Left colon (tissue), 2 donors: ENCODE measurements at regions not wholly inside any gene's neighbourhood (a gene's known extent, or its start where the extent isn't known, plus 50 kb on each side); places are given as distances from the start of the nearest gene placed in this dataset.
A peak's percentile ranks its signal among the peaks of the same experiment; 100 is the strongest.
"Not testable (repeated sequence)": the region's sequence is repeated elsewhere in the genome, so short reads cannot be mapped to it uniquely, and the experiment has no call there.

Experiments
- ATAC-seq: fragments of 200-7000 bp; cut with Tn5 transposase; one replicate; pipeline ENCODE4 v1.9.1; 2020; ENCODE audit warnings: mild to moderate bottlenecking, moderate library complexity
- DNase-seq, 2 donors: peaks; one replicate each; pipeline ENCODE4 v3.0.0-alpha.2; 2020
- intact Hi-C, 2 donors: fragments of 100-400 bp; cut with DNase I in 1 of 2; cut with micrococcal nuclease in 1 of 2; formaldehyde crosslinking; loops; one replicate each; pipeline versions ENCODE4 v1.11.2 to v1.14.0; 2022; cut with DNase I, micrococcal nuclease
- donor health status: DM: no; HTN: no; CAD: no.
- donor health status: DM: yes; HTN: yes; CAD: no.

DNA sequence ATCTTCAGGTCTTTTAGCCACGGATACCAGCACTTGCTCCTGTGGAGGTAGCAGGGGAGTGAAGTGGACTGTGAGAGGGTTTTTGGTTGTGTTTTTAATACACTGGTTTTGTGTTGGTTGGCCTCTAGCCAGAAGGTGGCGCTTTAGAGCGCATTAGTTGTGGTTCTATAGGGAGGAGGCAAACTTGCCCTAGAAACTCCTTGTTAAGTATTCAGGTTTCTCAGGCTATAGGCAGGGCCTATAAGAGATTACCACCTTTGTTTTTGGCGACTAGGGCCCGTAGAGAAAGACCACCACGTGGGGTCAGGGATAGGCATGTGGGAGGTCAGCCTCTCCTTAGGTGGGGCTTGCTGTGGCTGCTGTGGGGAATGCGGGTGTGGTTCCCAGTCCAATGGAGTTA lies 221.6 kb upstream of the SPANXN4 start:
- intact Hi-C loops, result no loop called here
- ATAC-seq (no peak), DNase-seq (peak in 1 of 2 donors; percentile 9)

DNA sequence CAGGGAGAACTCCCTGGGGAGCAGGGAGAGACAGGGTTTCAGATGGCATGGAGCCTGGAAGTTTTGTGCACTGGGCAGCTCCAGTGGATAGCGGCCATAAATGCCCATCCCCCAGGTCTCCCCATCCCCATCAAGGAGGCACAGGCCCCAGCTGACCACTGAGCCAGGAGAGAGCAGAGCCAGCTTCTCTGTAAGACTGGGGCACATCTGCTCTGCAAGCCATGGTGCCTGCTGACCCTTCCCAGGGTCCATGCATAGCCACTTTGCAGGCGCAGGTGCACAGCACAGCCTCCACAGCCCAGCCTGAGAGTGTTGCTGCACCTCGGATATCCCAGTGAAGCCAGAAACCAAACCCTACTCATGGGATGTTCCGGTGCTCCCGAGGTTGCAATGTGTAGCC lies 206.3 kb upstream of the SPANXN4 start:
- ATAC-seq, result no peak
- intact Hi-C loops, result no loop called here
- no peak for DNase-seq

DNA sequence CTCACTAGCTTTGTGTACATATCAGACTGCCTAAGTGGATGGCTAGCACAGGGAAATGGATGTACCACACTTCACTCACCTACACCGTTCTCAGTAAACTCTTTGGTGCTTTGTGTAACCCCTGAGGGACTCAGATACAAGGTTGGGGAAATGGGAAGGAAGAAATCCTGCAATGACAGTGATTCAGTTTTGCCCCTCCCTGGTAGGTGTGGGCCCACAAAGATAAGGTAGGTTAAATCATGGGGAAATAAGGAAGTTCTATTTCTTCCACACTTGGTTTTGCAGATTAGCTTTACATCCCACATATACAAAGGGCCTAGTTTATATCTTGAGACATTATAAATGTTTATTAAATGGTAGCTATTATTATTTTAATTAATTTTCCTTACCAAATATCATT lies 197.6 kb upstream of the SPANXN4 start:
- DNase-seq, result no peak
- intact Hi-C loops, result no loop called here

DNA sequence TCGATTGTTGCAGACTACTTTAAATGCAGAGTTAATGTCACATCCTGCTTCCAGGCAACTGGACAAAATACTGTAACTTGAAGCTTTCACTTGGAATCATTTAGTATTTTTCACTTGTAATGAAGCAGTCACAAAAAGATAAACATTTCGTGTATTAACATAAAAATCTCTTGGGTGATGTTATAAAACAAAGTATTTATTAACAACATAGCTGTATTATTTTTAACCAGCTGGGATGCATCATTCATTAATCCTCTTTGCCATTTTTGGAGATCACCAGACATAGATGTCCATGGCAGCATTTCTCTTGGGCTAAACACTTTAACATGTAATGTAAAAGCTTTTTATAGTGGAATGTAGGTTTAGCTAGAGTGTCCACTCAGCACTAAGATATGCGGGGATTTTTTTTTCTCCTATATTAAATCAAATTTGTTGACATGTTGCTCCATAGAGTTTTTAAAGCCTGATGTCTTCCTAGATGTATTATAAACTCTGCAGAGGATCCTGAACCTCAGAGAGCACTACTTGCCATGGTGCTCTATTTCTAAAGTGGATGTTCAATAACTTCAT lies 193.7 kb upstream of the SPANXN4 start:
- DNase-seq, result no peak
- intact Hi-C loops, result no loop called here
- no peak for ATAC-seq

More for the DNA sequence above, 197.6 kb upstream of the SPANXN4 start:
- peak; percentile 81 for ATAC-seq

DNA sequence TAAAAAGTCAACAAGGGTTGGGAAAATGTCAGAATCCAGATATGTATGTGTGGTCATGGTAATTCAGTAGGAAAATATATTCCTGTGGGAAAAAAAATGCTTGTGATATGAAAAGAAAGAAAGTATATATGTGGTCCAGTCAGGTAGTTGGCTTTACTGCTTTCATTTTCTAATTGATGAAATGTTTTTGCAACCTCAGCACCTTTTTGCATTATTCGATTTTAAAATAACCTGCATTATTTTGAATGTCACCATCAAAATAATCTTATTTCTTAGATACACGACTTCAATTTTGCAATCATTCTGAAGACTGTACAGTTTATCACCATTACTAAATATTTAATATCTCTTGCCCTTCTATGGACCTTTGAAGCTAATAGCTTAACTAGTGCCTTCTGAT lies 170.8 kb upstream of the SPANXN4 start:
- ATAC-seq, result no peak
- DNase-seq, result no peak
- intact Hi-C loops, result no loop called here

DNA sequence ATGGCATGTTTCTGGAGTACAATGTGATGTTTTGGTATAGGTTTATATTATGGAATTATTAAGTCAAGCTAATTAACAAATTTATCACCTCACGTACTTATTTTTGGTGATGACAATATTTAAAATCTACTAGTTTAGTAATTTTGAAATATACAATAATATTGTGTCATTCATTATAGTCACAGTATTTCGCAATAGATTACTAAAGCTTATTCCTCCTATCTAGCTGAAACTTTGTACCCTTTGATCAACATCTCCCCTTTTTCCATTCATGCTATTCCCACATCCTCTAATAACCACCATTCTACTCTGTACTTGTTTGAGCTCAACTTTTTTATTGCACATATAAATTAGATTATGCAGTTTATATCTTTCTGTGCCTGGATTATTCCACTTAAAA lies 164.8 kb upstream of the SPANXN4 start:
- intact Hi-C loops, result no loop called here
- ATAC-seq, result no peak
- no peak for DNase-seq

DNA sequence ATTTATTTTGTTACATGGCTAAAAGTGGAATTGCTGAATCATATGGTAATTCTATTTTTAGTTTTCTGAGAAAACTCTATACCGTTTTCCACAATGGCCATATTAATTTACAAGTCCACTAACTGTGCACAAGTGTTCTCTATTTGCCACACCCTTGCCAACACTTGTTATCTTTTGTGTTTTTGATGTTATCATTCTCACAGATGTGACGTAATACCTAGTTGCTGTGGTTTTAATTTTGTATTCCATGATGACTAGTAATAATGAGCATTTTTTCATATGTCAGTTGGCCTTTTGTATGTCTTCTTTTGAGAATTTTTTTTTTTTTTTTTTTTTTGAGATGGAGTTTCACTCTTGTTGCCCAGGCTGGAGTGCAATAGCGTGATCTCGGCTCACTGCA lies 164.2 kb upstream of the SPANXN4 start:
- DNase-seq (no peak), ATAC-seq (no peak)
- intact Hi-C loops, result no loop called here

DNA sequence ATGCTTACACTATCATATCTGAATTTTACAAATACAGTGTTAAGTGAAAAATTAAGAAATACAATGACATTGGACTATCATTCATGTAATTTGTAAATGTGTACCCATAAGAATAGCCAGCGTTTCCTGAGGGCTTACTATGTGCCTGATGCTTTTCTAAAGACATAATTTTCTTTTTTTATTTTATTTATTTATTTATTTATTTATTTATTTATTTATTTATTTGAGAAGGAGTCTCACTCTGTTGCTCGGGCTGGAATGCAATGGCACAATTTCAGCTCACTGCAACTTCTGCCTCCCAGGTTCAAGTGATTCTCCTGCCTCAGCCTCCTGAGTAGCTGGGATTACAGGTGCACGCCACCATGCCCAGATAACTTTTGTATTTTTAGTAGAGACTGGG lies 159.5 kb upstream of the SPANXN4 start:
- DNase-seq, ATAC-seq, intact Hi-C loops: not testable (repeated sequence)

DNA sequence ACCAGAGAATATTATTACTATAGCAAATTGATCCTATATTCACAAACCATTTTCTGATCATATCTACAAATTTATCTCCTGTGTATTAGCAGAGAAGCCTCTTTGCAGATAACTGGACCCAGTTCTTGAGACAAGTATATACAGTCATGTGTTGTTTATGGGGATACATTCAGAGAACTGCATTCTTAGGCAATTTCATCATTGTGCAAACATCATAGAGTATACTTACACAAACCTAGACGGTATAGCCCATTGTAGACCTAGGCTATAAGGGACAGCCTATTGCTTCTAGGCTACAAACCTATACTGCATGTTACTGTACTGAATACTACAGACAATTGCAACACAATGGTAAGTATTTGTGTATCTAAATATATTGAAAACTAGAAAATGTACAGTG lies 152.5 kb upstream of the SPANXN4 start:
- DNase-seq, result no peak
- intact Hi-C loops, result no loop called here
- ATAC-seq, result no peak

DNA sequence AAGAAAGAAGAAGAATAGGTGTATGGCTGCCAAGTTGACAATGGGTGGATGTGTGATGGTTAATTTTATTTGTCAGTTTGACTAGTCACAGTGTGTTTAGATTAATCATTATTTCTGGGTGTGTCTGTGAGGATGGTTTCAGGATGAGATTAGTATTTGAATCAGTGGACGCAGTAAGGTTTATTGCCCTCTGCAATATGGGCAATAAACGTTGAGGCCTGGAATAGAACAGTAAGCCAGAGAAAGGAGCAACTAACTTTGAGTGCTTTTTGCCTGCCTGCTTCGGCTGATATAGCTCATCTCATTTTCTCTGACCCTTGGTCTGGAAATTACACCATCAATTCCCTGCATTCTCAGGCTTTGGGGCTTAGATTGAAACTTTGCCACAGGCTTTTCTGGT lies 140.8 kb upstream of the SPANXN4 start:
- ATAC-seq, result peak; percentile 99
- no peak for DNase-seq
- intact Hi-C loops, result no loop called here

DNA sequence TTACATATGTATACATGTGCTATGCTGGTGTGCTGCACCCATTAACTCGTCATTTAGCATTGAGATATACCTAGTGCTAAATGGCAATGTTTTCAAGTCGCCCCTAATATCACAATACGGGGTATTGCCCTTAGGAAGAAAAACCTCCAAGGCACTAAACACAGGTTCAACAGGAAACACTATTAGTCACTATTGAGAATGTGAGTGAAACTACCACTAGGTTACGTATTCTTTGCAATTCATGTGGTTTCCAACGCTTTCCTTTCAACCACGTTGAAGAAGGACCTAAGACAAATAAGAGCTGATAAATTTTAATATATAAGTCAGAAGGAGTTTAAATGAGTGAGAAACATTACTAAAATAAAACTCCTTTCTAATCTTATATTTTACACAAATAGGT lies 134.7 kb upstream of the SPANXN4 start:
- intact Hi-C loops, result no loop called here
- ATAC-seq, result no peak

DNA sequence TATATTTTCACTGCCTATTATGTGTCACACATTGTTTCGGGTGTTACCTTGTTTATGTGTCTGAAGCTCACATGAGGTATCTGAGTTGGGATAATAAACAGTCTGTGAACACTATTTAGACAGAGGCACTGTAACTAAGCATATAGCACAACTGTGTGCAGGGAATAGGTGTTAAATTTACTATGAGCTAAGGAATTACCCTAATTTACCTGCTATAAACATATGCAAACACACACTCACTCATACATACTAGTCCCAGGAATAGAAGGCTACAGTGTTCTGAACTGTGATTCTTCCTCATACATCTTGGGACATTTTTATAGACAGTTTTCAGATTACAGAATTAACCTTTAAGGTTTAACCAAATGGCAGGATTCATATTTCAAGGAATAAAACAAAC lies 127.6 kb upstream of the SPANXN4 start:
- no peak for DNase-seq
- intact Hi-C loops, result no loop called here
- ATAC-seq, result peak; percentile 90

More for the DNA sequence above, 134.7 kb upstream of the SPANXN4 start:
- DNase-seq, result no peak

DNA sequence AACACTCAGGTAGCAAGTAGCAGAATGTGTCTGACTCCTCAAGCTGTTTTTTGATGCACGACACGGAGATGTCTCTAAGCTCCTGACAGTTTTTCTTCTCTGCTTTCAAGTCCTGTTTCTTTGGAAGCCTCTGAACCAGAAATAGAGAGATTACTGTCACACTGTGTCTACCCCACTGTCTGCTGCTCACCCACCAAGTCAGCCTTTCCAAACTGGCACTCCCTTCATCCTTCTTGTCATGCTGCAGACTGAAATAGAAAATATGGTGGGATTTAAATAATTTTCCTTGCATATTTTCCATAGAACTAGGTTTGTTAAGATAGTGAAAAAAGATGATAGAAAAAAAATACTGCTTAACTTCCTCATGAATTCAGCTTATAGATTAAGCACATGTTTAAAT lies 102.5 kb upstream of the SPANXN4 start:
- ATAC-seq, result no peak
- intact Hi-C loops, result no loop called here
- no peak for DNase-seq

DNA sequence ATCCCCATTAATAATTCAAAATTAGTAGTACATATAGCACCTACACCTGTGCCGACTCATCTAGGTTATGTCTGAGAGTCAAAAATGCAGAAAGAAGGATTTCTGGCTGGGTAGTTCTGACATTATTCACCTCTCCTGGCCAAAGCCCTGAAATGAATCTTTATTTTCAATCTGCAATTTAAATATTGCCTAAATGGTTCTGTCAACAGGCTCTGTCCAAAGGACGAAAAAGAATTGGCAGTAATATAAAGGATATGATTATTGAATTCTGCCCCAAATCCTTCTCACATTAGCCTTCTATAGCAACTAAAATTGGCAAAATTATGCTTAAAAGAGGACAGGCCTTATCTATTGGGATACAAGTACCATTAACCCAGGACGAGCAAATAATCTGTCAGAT lies 86.9 kb upstream of the SPANXN4 start:
- intact Hi-C loops, result no loop called here
- DNase-seq, result no peak
- ATAC-seq, result no peak

DNA sequence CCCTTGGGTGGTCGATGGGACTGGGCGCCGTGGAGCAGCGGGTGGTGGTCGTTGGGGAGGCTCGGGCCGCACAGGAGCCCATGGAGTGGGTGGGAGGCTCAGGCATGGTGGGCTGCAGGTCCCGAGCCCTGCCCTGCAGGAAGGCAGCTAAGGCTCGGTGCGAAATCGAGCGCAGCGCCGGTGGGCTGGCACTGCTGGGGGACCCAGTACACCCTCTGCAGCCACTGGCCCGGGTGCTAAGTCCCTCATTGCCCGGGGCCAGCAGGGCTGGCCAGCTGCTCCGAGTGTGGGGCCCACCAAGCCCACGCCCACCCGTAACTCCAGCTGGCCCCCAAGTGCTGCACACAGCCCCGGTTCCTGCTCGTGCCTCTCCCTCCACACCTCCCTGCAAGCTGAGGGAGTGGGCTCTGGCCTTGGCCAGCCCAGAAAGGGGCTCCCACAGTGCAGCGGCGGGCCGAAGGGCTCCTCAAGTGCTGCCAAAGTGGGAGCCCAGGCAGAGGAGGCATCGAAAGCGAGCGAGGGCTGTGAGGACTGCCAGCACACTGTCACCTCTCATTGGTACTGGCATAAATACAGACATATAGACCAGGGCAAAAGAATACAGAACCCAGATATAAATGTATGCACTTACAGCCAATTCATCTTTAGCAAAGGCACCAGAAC lies 53.5 kb upstream of the SPANXN4 start:
- ATAC-seq, DNase-seq, intact Hi-C loops: not testable (repeated sequence)
